GM12892 (cell line): ENCODE measurements at regions not wholly inside any gene's neighbourhood (a gene's known extent, or its start where the extent isn't known, plus 50 kb on each side); places are given as distances from the start of the nearest gene placed in this dataset.

Experiments
- POLR2A ChIP-seq: IDR thresholded peaks from 2 replicates; pipeline ENCODE4 v1.6.1; 2011; ENCODE audit warnings: low read depth, low read length, control low read depth
- POLR2AphosphoS5 ChIP-seq: IDR thresholded peaks from 2 replicates; pipeline ENCODE4 v1.6.1; 2011; ENCODE audit warnings: low read depth, low read length, control low read depth

GRCh38 chr19:29013325-29013724 lies 199.6 kb downstream of the UQCRFS1 start:
- TF ChIP-seq POLR2A (no peak), POLR2AphosphoS5 (no peak)
